NCI-H146 (cell line): ENCODE measurements at regions not wholly inside any gene's neighbourhood (a gene's known extent, or its start where the extent isn't known, plus 50 kb on each side); places are given as distances from the start of the nearest gene placed in this dataset.
"Not testable (repeated sequence)": the region's sequence is repeated elsewhere in the genome, so short reads cannot be mapped to it uniquely, and the experiment has no call there.

Experiments used
- DNase-seq: peaks from one replicate; lab custom pipeline; 2025; lab: John Stamatoyannopoulos, UW

- DNase-seq = no peak
Observed at GRCh38 chr18:64718808-64719207, 569.9 kb upstream of the LINC00305 start.

- DNase-seq = no peak
Observed at GRCh38 chr18:64717026-64717425, 568.1 kb upstream of the LINC00305 start.

GRCh38 chr18:64714086-64714485, 565.2 kb upstream of the LINC00305 start:
- no peak for DNase-seq

GRCh38 chr18:64713284-64713683, 564.4 kb upstream of the LINC00305 start:
- no peak for DNase-seq

GRCh38 chr18:64712035-64712434, 563.1 kb upstream of the LINC00305 start:
- DNase-seq = no peak

GRCh38 chr18:64710105-64710861, 561.4 kb upstream of the LINC00305 start:
- peak; percentile 29 for DNase-seq

GRCh38 chr18:64707052-64707451, 558.2 kb upstream of the LINC00305 start:
- DNase-seq = no peak

GRCh38 chr18:64699081-64699480, 550.2 kb upstream of the LINC00305 start:
- no peak for DNase-seq

- DNase-seq = no peak
Observed at GRCh38 chr18:64695851-64696553, 547.1 kb upstream of the LINC00305 start.

GRCh38 chr18:64693766-64694165, 544.9 kb upstream of the LINC00305 start:
- no peak for DNase-seq

- no peak for DNase-seq
Observed at GRCh38 chr18:64692826-64693225, 543.9 kb upstream of the LINC00305 start.

- no peak for DNase-seq
Observed at GRCh38 chr18:64679121-64679520, 530.2 kb upstream of the LINC00305 start.

GRCh38 chr18:64678048-64678447, 529.2 kb upstream of the LINC00305 start:
- peak; percentile 64 for DNase-seq

GRCh38 chr18:64674694-64675093, 525.8 kb upstream of the LINC00305 start:
- DNase-seq = peak; percentile 44

GRCh38 chr18:64671293-64671692, 522.4 kb upstream of the LINC00305 start:
- DNase-seq = not testable (repeated sequence)

- peak; percentile 35 for DNase-seq
Observed at GRCh38 chr18:64668461-64668962, 519.6 kb upstream of the LINC00305 start.

- DNase-seq = no peak
Observed at GRCh38 chr18:64663086-64663485, 514.2 kb upstream of the LINC00305 start.

- DNase-seq = peak; percentile 95
Observed at GRCh38 chr18:64659196-64659595, 510.3 kb upstream of the LINC00305 start.

- DNase-seq = no peak
Observed at GRCh38 chr18:64653068-64653467, 504.2 kb upstream of the LINC00305 start.

GRCh38 chr18:64650068-64650467, 501.2 kb upstream of the LINC00305 start:
- DNase-seq = no peak

GRCh38 chr18:64645753-64646152, 496.9 kb upstream of the LINC00305 start:
- DNase-seq = no peak

GRCh38 chr18:64639536-64639935, 490.6 kb upstream of the LINC00305 start:
- no peak for DNase-seq

- no peak for DNase-seq
Observed at GRCh38 chr18:64620971-64621560, 472.2 kb upstream of the LINC00305 start.
